ENCODE measurements at regions not wholly inside any gene's neighbourhood (a gene's known extent, or its start where the extent isn't known, plus 50 kb on each side); places are given as distances from the start of the nearest gene placed in this dataset.
"Not testable (repeated sequence)": the region's sequence is repeated elsewhere in the genome, so short reads cannot be mapped to it uniquely, and the experiment has no call there.

DNA sequence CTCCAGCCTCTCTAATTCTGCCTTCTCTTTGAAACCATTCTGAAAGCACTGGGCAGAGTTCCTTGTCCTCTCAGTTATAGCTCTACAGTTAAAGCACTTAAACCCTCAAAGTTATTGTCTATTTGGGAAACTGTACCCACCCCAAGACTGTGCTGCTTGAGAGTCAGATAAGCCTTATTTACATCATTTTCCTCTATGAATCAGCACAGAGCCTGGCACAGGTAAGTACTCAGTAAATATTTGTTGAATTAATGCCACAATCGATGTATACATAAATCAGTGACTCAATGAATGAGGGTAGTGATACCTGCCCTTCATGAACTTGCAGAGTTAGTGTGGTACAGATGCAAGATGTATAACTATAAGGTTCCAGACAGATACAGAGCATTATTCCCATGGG is 549.4 kb upstream of the KLF4 start:
- Histone ChIP-seq H3K9me3 (peaks cover 6% of the 10 kb centered on the region), H3K27me3 (replicated peaks; ENCODE audit: control insufficient read depth, insufficient read depth, low read length) (no peaks in the 10 kb centered on the region), H3K36me3 (ENCODE audit: control insufficient read depth, insufficient read depth, low read length) (no peaks in the 10 kb centered on the region), H3K4me1 (no peaks in the 10 kb centered on the region), H3K4me3 (ENCODE audit: low read depth, low read length) (no peak overlapping the region)
- ChIA-PET POLR2A (no interaction called here), CTCF (no interaction called here)
- DNase-seq = no peak
- Mint-ChIP-seq H3K4me3 (ENCODE audit: unreplicated experiment) (no peak overlapping the region), H3K36me3 (ENCODE audit: insufficient read depth, unreplicated experiment) (no peaks in the 10 kb centered on the region), H3K9me3 (ENCODE audit: unreplicated experiment) (peaks cover 19% of the 10 kb centered on the region), H3K27ac (ENCODE audit: unreplicated experiment) (no peak overlapping the region), H3K27me3 (ENCODE audit: insufficient read depth, unreplicated experiment) (no peaks in the 10 kb centered on the region), H3K4me1 (ENCODE audit: low read depth, unreplicated experiment) (no peaks in the 10 kb centered on the region)
- TF ChIP-seq, protein P1, sequence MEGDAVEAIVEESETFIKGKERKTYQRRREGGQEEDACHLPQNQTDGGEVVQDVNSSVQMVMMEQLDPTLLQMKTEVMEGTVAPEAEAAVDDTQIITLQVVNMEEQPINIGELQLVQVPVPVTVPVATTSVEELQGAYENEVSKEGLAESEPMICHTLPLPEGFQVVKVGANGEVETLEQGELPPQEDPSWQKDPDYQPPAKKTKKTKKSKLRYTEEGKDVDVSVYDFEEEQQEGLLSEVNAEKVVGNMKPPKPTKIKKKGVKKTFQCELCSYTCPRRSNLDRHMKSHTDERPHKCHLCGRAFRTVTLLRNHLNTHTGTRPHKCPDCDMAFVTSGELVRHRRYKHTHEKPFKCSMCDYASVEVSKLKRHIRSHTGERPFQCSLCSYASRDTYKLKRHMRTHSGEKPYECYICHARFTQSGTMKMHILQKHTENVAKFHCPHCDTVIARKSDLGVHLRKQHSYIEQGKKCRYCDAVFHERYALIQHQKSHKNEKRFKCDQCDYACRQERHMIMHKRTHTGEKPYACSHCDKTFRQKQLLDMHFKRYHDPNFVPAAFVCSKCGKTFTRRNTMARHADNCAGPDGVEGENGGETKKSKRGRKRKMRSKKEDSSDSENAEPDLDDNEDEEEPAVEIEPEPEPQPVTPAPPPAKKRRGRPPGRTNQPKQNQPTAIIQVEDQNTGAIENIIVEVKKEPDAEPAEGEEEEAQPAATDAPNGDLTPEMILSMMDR (IDR thresholded peaks at IDR 0.05; ENCODE audit: insufficient read depth in 1 of 2, low read depth in 1 of 2, low read length in 1 of 2, severe bottlenecking in 1 of 2, unreplicated experiment in 1 of 2) = no peak
- intact Hi-C loops (cut with micrococcal nuclease; ENCODE audit: unreplicated experiment) = no loop called here
- BruUV-seq (replicated peaks) = no TSS peak

DNA sequence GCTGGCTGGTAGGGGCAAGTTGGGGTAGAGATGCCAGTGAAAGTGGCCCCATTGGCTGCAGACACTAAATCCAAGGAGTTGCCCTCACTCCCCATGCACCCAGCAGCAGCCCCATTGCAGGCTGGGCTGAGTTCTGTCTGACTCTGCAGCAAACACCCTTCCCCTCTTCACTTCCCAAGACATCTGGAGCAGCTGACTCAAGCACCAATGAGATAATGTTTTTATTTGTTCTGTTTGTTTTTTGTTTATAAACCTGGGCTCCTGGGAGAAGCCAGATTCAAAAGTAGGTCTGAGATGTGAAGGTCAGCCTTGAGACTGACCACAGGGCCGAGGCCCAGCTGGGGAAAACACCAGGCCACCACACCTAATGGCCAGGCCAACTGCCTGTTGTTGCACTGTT is 545.9 kb upstream of the KLF4 start:
- H3K27me3 ChIP-seq (replicated peaks; ENCODE audit: control insufficient read depth, insufficient read depth, low read length) = no peaks in the 10 kb centered on the region
- no peak overlapping the region for H3K4me3 Mint-ChIP-seq (ENCODE audit: unreplicated experiment)
- ChIA-PET POLR2A (no interaction called here), CTCF (no interaction called here)
- H3K9me3 Mint-ChIP-seq (ENCODE audit: unreplicated experiment) = peaks cover 22% of the 10 kb centered on the region
- BruUV-seq (replicated peaks) = no TSS peak
- no peak overlapping the region for H3K27ac Mint-ChIP-seq (ENCODE audit: unreplicated experiment)
- no peaks in the 10 kb centered on the region for H3K4me1 Mint-ChIP-seq (ENCODE audit: low read depth, unreplicated experiment)
- no peaks in the 10 kb centered on the region for H3K4me1 ChIP-seq
- intact Hi-C loops (cut with micrococcal nuclease; ENCODE audit: unreplicated experiment) = no loop called here
- TF ChIP-seq, protein P1 (IDR thresholded peaks at IDR 0.05; ENCODE audit: insufficient read depth in 1 of 2, low read depth in 1 of 2, low read length in 1 of 2, severe bottlenecking in 1 of 2, unreplicated experiment in 1 of 2) = no peak
- no peaks in the 10 kb centered on the region for H3K36me3 Mint-ChIP-seq (ENCODE audit: insufficient read depth, unreplicated experiment)
- no peak overlapping the region for H3K4me3 ChIP-seq (ENCODE audit: low read depth, low read length)
- peaks cover 12% of the 10 kb centered on the region; the same call in 1 of the 2 replicates for H3K9me3 ChIP-seq
- H3K36me3 ChIP-seq (ENCODE audit: control insufficient read depth, insufficient read depth, low read length) = no peaks in the 10 kb centered on the region
- no peak for DNase-seq
- no peaks in the 10 kb centered on the region for H3K27me3 Mint-ChIP-seq (ENCODE audit: insufficient read depth, unreplicated experiment)

DNA sequence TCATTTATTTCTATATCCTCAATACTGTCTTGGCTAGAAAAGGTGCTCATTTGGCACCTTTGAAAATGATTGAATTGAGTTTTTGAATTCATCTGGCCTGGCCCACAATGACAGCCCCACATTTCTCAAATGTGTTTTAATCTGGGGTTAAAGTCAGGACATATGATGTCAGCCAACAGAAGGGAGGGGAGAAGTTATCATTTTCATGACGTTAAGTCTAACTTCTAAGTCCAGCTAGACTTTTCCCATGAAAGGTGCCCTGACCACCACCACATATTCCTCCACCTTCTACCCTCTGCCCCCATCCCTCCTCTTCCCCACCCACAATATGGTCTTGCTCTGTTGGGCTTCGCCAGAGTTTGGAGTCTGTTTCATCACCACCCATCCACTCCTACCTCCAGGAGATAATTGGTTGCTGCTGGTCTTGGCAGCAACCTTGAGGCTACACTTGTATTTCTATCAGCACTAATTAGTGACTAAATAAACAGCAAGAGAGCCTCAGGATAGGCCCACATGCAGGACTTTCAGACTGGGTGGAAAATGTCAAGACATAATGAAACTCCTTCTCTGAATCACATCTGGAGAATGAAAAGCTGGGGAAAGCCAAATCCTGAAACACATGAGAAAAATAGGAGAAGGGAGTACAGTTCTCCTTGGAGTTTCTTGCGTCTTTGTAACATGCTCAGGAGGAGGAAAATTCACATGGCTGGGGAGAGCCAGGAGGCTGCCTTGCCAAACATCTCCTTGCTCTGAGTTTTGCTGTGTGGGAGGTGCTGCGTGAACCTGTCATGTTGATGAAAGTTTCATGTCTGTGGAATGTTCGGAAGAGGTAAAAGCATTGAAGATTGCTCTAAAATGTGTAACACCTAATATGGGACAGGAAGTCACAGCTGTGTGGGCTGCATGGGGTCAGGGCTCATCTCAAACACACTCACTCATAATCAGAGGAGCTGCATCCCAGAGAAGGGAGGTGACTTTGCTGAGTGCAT is 544.7 kb upstream of the KLF4 start:
- peaks cover 26% of the 10 kb centered on the region for H3K9me3 Mint-ChIP-seq (ENCODE audit: unreplicated experiment)
- POLR2A ChIA-PET = no interaction called here
- CTCF ChIA-PET = no interaction called here
- Histone ChIP-seq H3K4me3 (ENCODE audit: low read depth, low read length) (no peak overlapping the region), H3K4me1 (no peaks in the 10 kb centered on the region), H3K27me3 (replicated peaks; ENCODE audit: control insufficient read depth, insufficient read depth, low read length) (no peaks in the 10 kb centered on the region), H3K9me3 (peaks cover 12% of the 10 kb centered on the region; the same call in 1 of the 2 replicates), H3K36me3 (ENCODE audit: control insufficient read depth, insufficient read depth, low read length) (no peaks in the 10 kb centered on the region)
- no peaks in the 10 kb centered on the region for H3K36me3 Mint-ChIP-seq (ENCODE audit: insufficient read depth, unreplicated experiment)
- no peaks in the 10 kb centered on the region for H3K4me1 Mint-ChIP-seq (ENCODE audit: low read depth, unreplicated experiment)
- TF ChIP-seq, protein P1 (IDR thresholded peaks at IDR 0.05; ENCODE audit: insufficient read depth in 1 of 2, low read depth in 1 of 2, low read length in 1 of 2, severe bottlenecking in 1 of 2, unreplicated experiment in 1 of 2) = no peak
- no peaks in the 10 kb centered on the region for H3K27me3 Mint-ChIP-seq (ENCODE audit: insufficient read depth, unreplicated experiment)
- intact Hi-C loops (cut with micrococcal nuclease; ENCODE audit: unreplicated experiment) = no loop called here
- DNase-seq = no peak
- no peak overlapping the region for H3K27ac Mint-ChIP-seq (ENCODE audit: unreplicated experiment)
- no peak overlapping the region for H3K4me3 Mint-ChIP-seq (ENCODE audit: unreplicated experiment)
- no TSS peak for BruUV-seq (replicated peaks)

DNA sequence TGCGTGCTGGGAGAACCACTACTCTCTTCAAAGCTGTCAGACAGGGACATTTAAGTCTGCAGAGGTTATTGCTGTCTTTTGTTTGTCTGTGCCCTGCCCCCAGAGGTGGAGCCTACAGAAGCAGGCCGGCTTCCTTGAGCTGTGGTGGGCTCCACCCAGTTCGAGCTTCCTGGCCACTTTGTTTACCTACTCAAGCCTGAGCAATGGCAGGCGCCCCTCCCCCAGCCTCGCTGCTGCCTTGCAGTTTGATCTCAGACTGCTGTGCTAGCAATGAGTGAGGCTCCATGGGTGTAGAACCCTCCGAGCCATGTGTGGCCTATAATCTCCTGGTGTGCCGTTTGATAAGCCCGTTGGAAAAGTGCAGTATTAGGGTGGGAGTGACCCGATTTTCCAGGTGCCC is 542.5 kb upstream of the KLF4 start:
- peaks cover 26% of the 10 kb centered on the region for H3K9me3 Mint-ChIP-seq (ENCODE audit: unreplicated experiment)
- POLR2A ChIA-PET; H3K27me3 ChIP-seq (replicated peaks; ENCODE audit: control insufficient read depth, insufficient read depth, low read length); H3K27ac Mint-ChIP-seq (ENCODE audit: unreplicated experiment); H3K4me1 Mint-ChIP-seq (ENCODE audit: low read depth, unreplicated experiment); H3K36me3 Mint-ChIP-seq (ENCODE audit: insufficient read depth, unreplicated experiment); H3K4me3 ChIP-seq (ENCODE audit: low read depth, low read length); H3K36me3 ChIP-seq (ENCODE audit: control insufficient read depth, insufficient read depth, low read length); CTCF ChIA-PET; BruUV-seq (replicated peaks); intact Hi-C loops (cut with micrococcal nuclease; ENCODE audit: unreplicated experiment); DNase-seq; H3K27me3 Mint-ChIP-seq (ENCODE audit: insufficient read depth, unreplicated experiment); H3K4me1 ChIP-seq; H3K4me3 Mint-ChIP-seq (ENCODE audit: unreplicated experiment): not testable (repeated sequence)
- peaks cover 12% of the 10 kb centered on the region; the same call in 1 of the 2 replicates for H3K9me3 ChIP-seq

DNA sequence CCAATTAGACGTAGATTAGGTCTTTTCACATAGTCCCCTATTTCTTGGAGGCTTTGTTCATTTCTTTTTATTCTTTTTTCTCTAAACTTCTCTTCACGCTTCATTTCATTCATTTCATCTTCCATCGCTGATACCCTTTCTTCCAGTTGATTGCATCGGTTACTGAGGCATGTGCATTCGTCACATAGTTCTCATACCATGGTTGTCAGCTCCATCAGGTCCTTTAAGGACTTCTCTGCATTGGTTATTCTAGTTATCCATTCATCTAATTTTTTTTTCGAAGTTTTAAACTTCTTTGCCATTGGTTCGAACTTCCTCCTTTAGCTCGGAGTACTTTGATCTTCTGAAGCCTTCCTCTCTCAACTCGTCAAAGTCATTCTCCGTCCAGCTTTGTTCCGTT is 541.7 kb upstream of the KLF4 start:
- H3K4me1 Mint-ChIP-seq (ENCODE audit: low read depth, unreplicated experiment); BruUV-seq (replicated peaks); H3K4me1 ChIP-seq; H3K27me3 ChIP-seq (replicated peaks; ENCODE audit: control insufficient read depth, insufficient read depth, low read length); H3K36me3 Mint-ChIP-seq (ENCODE audit: insufficient read depth, unreplicated experiment); CTCF ChIA-PET; H3K36me3 ChIP-seq (ENCODE audit: control insufficient read depth, insufficient read depth, low read length); H3K27ac Mint-ChIP-seq (ENCODE audit: unreplicated experiment); DNase-seq; intact Hi-C loops (cut with micrococcal nuclease; ENCODE audit: unreplicated experiment); H3K4me3 Mint-ChIP-seq (ENCODE audit: unreplicated experiment); H3K4me3 ChIP-seq (ENCODE audit: low read depth, low read length); H3K27me3 Mint-ChIP-seq (ENCODE audit: insufficient read depth, unreplicated experiment); POLR2A ChIA-PET: not testable (repeated sequence)
- peaks cover 26% of the 10 kb centered on the region for H3K9me3 Mint-ChIP-seq (ENCODE audit: unreplicated experiment)
- H3K9me3 ChIP-seq = peaks cover 12% of the 10 kb centered on the region; the same call in 1 of the 2 replicates

All from Caco-2 (cell line).